ENCODE measurements at regions not wholly inside any gene's neighbourhood (a gene's known extent, or its start where the extent isn't known, plus 50 kb on each side); places are given as distances from the start of the nearest gene placed in this dataset.
"Not testable (repeated sequence)": the region's sequence is repeated elsewhere in the genome, so short reads cannot be mapped to it uniquely, and the experiment has no call there.

- no peak for DNase-seq
Observed at GRCh38 chr11:103808252-103808651, 228.2 kb upstream of the DDI1 start.

- no peak for DNase-seq
Observed at GRCh38 chr11:103811870-103812455, 224.5 kb upstream of the DDI1 start.

- no peak for DNase-seq
Observed at GRCh38 chr11:103812680-103813079, 223.8 kb upstream of the DDI1 start.

GRCh38 chr11:103820345-103820744 lies 216.1 kb upstream of the DDI1 start:
- not testable (repeated sequence) for DNase-seq

DNA sequence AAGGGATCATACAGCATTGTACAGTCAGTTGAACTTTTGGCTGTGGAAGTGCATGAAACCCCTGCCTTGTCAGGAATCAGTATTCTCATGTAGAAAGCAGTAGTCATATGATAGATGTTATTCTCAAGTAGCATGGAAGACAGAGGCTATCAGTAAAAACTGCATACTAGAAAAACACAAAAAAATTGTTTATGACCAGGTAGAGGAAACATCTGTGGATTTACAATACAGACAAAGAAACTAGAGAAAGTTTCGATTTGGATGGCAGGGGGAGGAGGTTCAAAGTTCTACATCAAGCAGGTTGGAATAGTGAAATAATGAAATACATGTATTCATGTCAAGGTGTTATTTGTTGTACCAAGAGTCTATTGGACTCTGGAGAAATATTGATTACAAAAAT lies 212.3 kb upstream of the DDI1 start:
- no peak for DNase-seq

DNA sequence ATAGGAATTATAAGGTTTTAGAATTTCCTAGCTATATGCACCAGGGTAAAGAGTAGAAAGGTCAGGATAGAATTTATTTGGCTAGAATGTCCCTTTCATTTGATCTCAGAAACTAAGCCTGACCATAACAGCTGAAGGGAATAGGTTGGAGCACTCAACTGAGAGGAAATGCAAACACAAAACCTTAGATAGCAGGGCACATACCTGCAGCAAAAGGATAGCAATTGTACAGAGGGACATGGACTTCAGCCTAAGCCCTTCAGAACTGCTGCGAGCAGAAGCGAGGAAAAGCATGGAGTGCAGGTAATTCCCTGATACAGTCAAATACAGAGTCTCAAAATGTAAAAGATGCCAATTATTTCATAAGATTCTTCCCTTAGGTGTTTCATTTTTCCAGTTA lies 211.0 kb upstream of the DDI1 start:
- no peak for DNase-seq

- DNase-seq = no peak
Observed at GRCh38 chr11:103826856-103827255, 209.6 kb upstream of the DDI1 start.

DNA sequence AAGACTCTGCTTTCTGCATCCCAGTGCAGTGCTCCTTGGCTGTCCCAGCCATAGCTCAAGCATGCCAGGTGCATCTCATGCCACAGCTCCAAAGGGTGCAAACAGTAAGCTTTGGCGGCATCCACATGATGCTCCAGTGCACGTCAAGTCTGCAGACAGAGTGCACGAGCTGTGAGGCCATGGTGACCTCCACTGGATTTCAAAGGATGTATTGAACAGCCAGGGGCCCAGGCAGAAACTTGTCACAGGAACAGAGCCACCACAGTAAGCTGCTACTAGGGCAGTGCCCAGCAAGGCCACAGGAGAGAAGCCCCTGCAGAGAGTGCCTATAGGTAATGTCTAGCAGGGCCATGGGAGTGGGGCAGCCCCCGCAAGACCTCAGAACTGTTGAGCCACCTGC lies 206.8 kb upstream of the DDI1 start:
- no peak for DNase-seq

DNA sequence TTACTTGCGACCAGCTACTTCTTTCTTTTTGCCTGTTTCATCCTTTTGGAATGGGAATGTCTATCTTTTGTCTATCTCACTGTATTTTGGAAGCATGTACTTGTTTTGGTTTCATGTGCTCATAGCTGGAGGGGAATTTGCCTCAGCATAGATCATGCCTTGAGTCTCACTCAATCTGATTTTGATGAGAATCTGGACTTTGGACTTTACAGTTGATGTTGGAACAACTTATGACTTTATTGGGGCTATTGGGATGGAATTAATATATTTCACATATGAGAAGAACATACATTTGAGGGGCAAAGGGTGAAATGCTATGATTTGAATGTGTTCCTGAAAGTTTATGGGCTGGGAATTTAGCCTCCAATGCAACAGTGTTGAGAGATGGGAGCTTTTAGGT lies 206.2 kb upstream of the DDI1 start:
- no peak for DNase-seq

DNA sequence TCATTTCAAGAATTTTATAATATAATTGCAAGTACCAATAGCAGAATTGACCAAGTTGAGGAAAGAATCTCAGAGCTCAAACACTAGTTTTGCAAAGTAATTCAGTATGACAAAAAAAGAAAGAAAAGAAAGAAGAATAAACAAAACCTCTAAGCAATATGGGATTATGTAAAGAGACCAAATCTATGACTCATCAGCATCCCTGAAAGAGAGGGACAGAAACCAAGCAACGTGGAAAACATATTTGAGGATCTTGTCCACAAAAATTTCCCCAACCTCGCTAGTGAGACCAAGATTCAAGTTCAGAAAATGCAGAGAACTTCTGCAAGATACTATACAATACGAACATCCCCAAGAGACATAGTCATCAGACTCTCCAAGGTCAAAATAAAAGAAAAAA lies 203.7 kb upstream of the DDI1 start:
- DNase-seq = no peak

- DNase-seq = no peak
Observed at GRCh38 chr11:103842191-103842590, 194.2 kb upstream of the DDI1 start.

- DNase-seq = no peak
Observed at GRCh38 chr11:103842795-103843194, 193.6 kb upstream of the DDI1 start.

- DNase-seq = no peak
Observed at GRCh38 chr11:103844327-103845215, 191.9 kb upstream of the DDI1 start.

DNA sequence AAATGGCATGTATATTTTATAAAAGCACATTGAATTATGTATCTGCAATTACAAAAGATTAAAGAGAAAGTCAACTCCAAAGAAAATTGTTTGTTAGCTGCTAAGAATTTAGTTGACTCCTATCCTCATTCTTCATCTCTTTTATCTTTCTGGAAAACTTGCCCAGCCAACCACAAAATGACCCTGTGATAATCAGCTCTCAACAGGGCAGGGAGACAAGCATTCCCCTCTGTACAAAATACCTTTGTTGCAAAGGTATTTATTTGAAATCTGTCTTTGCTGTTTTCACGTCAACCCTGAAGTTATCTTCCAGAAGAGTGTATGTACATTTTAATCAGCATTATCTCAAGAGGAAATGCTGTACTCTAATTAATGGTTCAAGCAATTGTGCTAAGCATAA lies 191.1 kb upstream of the DDI1 start:
- no peak for DNase-seq

GRCh38 chr11:103848686-103849085 lies 187.8 kb upstream of the DDI1 start:
- DNase-seq = no peak

DNA sequence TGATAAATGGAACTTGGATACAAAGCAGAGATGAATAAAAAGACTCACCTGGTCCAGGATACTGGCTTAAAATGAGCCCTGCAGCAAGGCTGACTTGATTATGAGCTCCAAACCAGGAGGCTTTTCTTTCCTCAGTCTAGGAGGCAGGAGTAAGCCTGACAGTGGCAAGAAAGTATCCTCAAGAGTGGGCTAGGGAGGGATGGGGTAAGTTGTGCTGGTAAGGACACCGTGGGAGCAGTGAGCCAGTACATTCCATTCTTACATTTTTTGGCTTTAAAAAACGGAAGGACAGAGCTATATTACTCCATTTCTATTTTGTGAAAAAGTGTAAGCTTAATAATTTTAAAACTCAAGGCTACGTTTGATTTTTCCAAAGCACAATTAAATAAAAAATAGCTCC lies 187.1 kb upstream of the DDI1 start:
- no peak for DNase-seq

DNA sequence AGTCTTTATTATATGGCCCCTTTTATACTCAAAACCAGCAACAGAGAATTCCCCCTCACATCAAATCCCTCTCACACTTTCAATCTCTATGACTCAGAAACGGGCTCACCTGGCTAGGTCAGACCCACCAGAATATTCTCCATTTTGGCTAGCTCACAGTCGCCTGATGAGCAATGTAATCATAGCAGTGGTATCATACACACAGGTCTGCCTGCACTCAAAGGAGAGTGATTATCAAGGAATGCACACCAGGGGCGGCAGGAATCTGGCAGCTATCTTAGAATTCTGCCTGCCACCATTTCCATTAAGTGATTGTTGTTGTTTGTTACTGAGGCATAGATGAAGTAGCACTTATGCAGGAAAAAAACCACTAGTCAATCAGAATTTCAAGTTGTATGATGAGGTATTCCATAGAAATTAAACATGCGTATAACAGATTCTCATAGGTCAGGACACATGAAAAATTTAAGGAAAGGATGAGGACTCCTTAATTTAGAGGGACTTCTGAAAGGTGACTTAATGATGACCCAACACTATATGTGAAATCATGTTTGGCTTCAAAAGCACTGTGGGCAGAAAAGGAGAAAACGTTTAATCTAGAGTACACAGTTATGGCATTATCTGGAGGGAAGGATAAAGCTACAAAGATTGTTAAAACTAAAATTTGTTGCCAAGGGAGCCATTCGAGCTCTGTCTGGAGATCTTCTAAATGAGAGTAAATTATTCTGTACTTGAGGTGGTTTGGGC lies 185.8 kb upstream of the DDI1 start:
- DNase-seq = no peak

DNA sequence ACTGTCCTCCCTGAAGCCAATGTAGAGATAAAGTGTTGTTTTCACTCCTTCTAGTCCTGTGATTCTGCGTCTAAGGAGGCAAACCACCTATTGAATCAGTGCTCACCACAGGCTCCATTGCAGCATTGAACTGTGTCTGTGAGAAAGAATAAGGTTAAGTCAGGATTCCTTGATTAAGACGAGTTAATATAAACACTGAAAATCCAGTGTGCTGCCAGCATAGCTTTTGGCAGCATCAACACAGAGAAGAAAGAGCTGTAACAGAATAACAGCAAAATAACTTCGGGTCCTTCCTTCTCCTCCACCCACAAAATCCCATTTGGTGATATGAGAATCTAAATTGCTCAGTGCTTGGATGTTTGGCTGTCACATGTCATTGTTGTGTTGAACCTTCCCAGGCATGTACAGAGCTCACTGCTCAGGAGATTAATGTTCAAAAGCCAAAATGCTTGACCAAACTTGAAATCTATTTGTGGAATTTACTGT lies 185.2 kb upstream of the DDI1 start:
- no peak for DNase-seq
